HCT116 (cell line): ENCODE measurements at regions not wholly inside any gene's neighbourhood (a gene's known extent, or its start where the extent isn't known, plus 50 kb on each side); places are given as distances from the start of the nearest gene placed in this dataset.

Experiments
- ATAC-seq: fragments of 200-7000 bp; cut with Tn5 transposase; 2 replicates; pipeline ENCODE4 v1.9.1; 2020; ENCODE audit warnings: mild to moderate bottlenecking, moderate library complexity
- BruUV-seq: library from RNA; stranded (reverse); fragments of 400-500 nt; replicated peaks from 2 replicates; lab custom pipeline; 2021; lab: Mats Ljungman, UMichigan
- CTCF ChIA-PET: fragments of 300-600 bp; sonication (Branson Sonifier 250); formaldehyde crosslinking; loops from one replicate; lab custom pipeline; 2021; ENCODE audit warnings: antibody characterized with exemption; lab: Charles Lee
- POLR2A ChIA-PET: fragments of 300-600, 350-600 bp; sonication (Branson Sonifier 250); formaldehyde crosslinking; loops from one replicate; lab custom pipeline; 2021; ENCODE audit warnings: antibody characterized with exemption; lab: Charles Lee
- RAD21 ChIA-PET, 2 experiments: fragments of 300-600 bp; sonication (Branson Sonifier 250); formaldehyde crosslinking; loops; one replicate each; lab custom pipeline; 2023; ENCODE audit warnings: low total read pairs in 2 of 2; ENCODE audit not compliant: uncharacterized antibody in 2 of 2, unreplicated experiment in 2 of 2, low non-redundant PET in 1 of 2; lab: Charles Lee
- DNase-seq: peaks from one replicate; pipeline ENCODE4 v3.0.0-alpha.2; 2010; ENCODE audit warnings: low read depth, low spot score
- H2AFZ ChIP-seq: fragments of 200-600 bp; shearing (Covaris generic), sonication (generic); 2 replicates; pipeline ENCODE4 v1.6.1; 2017; ENCODE audit warnings: low read depth, mixed run types, mixed read lengths, antibody characterized with exemption, low read length; ENCODE audit not compliant: poor library complexity, severe bottlenecking
- H3K27ac ChIP-seq: 2 replicates; pipeline ENCODE4 v1.5.1; 2012; ENCODE audit warnings: low read depth, low read length
- H3K27me3 ChIP-seq: fragments of 200-600 bp; sonication (generic); 2 replicates; pipeline ENCODE4 v1.6.1; 2016; ENCODE audit warnings: mixed run types, low read length, mixed read lengths; ENCODE audit not compliant: insufficient read depth
- H3K36me3 ChIP-seq, 2 experiments: fragments of 200-500 bp in 1 of 2; fragments of 200-600 bp in 1 of 2; sonication (Bioruptor generic) in 1 of 2; sonication (generic) in 1 of 2; 2 replicates each; pipeline versions ENCODE4 v1.5.1 to v1.6.1; 2014 to 2016; ENCODE audit warnings: low read length in 2 of 2, inconsistent platforms in 1 of 2, mixed read lengths in 1 of 2, mixed run types in 1 of 2; ENCODE audit not compliant: insufficient read depth in 2 of 2, control insufficient read depth in 1 of 2
- H3K4me1 ChIP-seq, 2 experiments: fragments of 200-600 bp in 1 of 2; sonication (generic) in 1 of 2; 2 replicates each; pipeline versions ENCODE4 v1.5.1 to v1.6.1; 2012 to 2017; ENCODE audit warnings: low read length in 2 of 2, inconsistent platforms in 1 of 2, mild to moderate bottlenecking in 1 of 2, mixed read lengths in 1 of 2, mixed run types in 1 of 2, moderate library complexity in 1 of 2; ENCODE audit not compliant: insufficient read depth in 2 of 2, control insufficient read depth in 1 of 2
- H3K4me2 ChIP-seq: fragments of 200-600 bp; sonication (generic); 2 replicates; pipeline ENCODE4 v1.6.1; 2017; ENCODE audit warnings: mixed run types, low read length, mixed read lengths
- H3K4me3 ChIP-seq, 2 experiments: fragments of 200-600 bp in 1 of 2; sonication (generic) in 1 of 2; replicated peaks in 1 of 2; 2 replicates each; pipeline ENCODE4 v1.5.1; 2011 to 2016; ENCODE audit warnings: low read length in 2 of 2, control low read depth in 1 of 2, low read depth in 1 of 2, mild to moderate bottlenecking in 1 of 2, mixed read lengths in 1 of 2, mixed run types in 1 of 2
- H3K79me2 ChIP-seq: fragments of 200-600 bp; sonication (generic); 2 replicates; pipeline ENCODE4 v1.6.1; 2017; ENCODE audit warnings: mild to moderate bottlenecking, mixed run types, low read length, moderate library complexity, mixed read lengths; ENCODE audit not compliant: insufficient read depth
- H3K9ac ChIP-seq: fragments of 200-600 bp; sonication (generic); 2 replicates; pipeline ENCODE4 v1.6.1; 2016; ENCODE audit warnings: low read length, mixed read lengths
- H3K9me2 ChIP-seq: fragments of 200-600 bp; sonication (generic), shearing (Covaris generic); 2 replicates; pipeline ENCODE4 v1.6.1; 2017; ENCODE audit warnings: mixed run types, mild to moderate bottlenecking, moderate library complexity; ENCODE audit not compliant: insufficient read depth
- H3K9me3 ChIP-seq, 2 experiments: fragments of 200-500 bp in 1 of 2; fragments of 200-600 bp in 1 of 2; sonication (Bioruptor generic) in 1 of 2; sonication (generic) in 1 of 2; 2 replicates each; pipeline ENCODE4 v1.6.1; 2014 to 2017; ENCODE audit warnings: low read length in 2 of 2, mixed read lengths in 2 of 2, inconsistent platforms in 1 of 2, low read depth in 1 of 2, mild to moderate bottlenecking in 1 of 2, mixed run types in 1 of 2, moderate library complexity in 1 of 2; ENCODE audit not compliant: control insufficient read depth in 1 of 2, insufficient read depth in 1 of 2
- H4K20me1 ChIP-seq: fragments of 200-600 bp; sonication (generic), shearing (Covaris generic); 2 replicates; pipeline ENCODE4 v1.6.1; 2017; ENCODE audit warnings: mixed run types, mild to moderate bottlenecking, moderate library complexity; ENCODE audit not compliant: insufficient read depth
- CEBPB ChIP-seq: IDR thresholded peaks from 2 replicates; pipeline ENCODE4 v1.6.1; 2012; ENCODE audit warnings: low read depth
- CTCF ChIP-seq, 3 experiments: fragments of 200-600 bp in 1 of 3; sonication (generic) in 1 of 3; IDR thresholded peaks in 2 of 3; conservative IDR thresholded peaks in 1 of 3; 2 replicates each; pipeline ENCODE4 v1.5.1; 2012 to 2017; ENCODE audit warnings: low read depth in 2 of 3, low read length in 2 of 3, antibody characterized with exemption in 1 of 3, borderline replicate concordance in 1 of 3, control low read depth in 1 of 3, mild to moderate bottlenecking in 1 of 3, mixed read lengths in 1 of 3, mixed run types in 1 of 3, moderate library complexity in 1 of 3; ENCODE audit not compliant: insufficient read depth in 1 of 3
- FOSL1 ChIP-seq: IDR thresholded peaks from 2 replicates; pipeline ENCODE4 v1.6.1; 2012; ENCODE audit warnings: low read depth
- JUND ChIP-seq: IDR thresholded peaks from 2 replicates; pipeline ENCODE4 v1.6.1; 2012
- MAX ChIP-seq: IDR thresholded peaks from 2 replicates; pipeline ENCODE4 v1.6.1; 2012
- POLR2A ChIP-seq: IDR thresholded peaks from 2 replicates; pipeline ENCODE4 v1.7.0; 2011; ENCODE audit warnings: borderline replicate concordance; ENCODE audit not compliant: insufficient read depth, insufficient read length; ENCODE audit errors: extremely low read depth
- RAD21 ChIP-seq: IDR thresholded peaks from 2 replicates; pipeline ENCODE4 v1.6.1; 2012; ENCODE audit warnings: low read depth, mild to moderate bottlenecking
- SIN3A ChIP-seq: IDR thresholded peaks from 2 replicates; pipeline ENCODE4 v1.6.1; 2012; ENCODE audit warnings: low read depth
- SP1 ChIP-seq: IDR thresholded peaks from 2 replicates; pipeline ENCODE4 v1.6.1; 2012; ENCODE audit warnings: low read depth
- SRF ChIP-seq: IDR thresholded peaks from 2 replicates; pipeline ENCODE4 v1.6.1; 2012; ENCODE audit warnings: low read depth
- ZBTB33 ChIP-seq: IDR thresholded peaks from 2 replicates; pipeline ENCODE4 v1.6.1; 2011; ENCODE audit warnings: mild to moderate bottlenecking, low read length, moderate library complexity; ENCODE audit not compliant: insufficient replicate concordance; ENCODE audit errors: extremely low read depth
- ZFX ChIP-seq: fragments of 450-650 bp; IDR thresholded peaks from 2 replicates; pipeline ENCODE4 v1.6.1; 2017
- ZNF274 ChIP-seq: fragments of 200-500 bp; sonication (Bioruptor generic); IDR thresholded peaks from 2 replicates; pipeline ENCODE4 v1.6.1; 2014; ENCODE audit warnings: mild to moderate bottlenecking, low read depth, low read length, inconsistent platforms
- intact Hi-C: fragments of 100-400 bp; cut with micrococcal nuclease; formaldehyde crosslinking; loops from 2 replicates; pipeline ENCODE4 v1.10.0; 2022
- TF ChIP-seq, protein P1 (sequence below): IDR thresholded peaks from 2 replicates; pipeline ENCODE4 v1.6.1; 2012

DNA sequence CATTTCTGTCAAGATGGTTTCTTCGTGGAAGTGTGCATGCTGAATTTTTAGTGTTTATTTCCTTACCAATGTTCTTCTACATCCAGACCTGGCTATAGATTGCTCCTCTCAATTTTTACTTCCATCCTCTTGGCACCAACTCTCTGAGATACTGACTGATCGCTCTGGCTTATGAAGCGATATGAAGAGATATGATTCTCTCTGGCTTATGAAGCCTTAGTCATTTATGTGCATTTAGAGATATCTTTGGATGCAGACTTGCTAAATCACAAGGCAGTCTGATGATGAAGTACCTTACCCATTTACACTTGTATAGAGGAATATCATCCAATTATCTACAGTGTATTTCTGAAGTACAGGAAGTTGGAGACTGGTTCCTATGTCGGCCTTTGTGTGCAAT, 295.4 kb upstream of the STXBP5 start:
- no peak overlapping the region for H3K27ac ChIP-seq
- TF ChIP-seq FOSL1 (no peak), ZFX (no peak), RAD21 (no peak), SRF (no peak), SIN3A (no peak), CEBPB (no peak), MAX (no peak), SP1 (no peak), JUND (no peak), ZBTB33 (no peak), CTCF (IDR thresholded peaks at IDR 0.05 in 2 of 3, conservative IDR thresholded peaks at IDR 0.05 in 1 of 3; ENCODE audit: borderline replicate concordance in 1 of 3, insufficient read depth in 1 of 3, low read depth in 2 of 3, low read length in 2 of 3) (no peak), ZNF274 (no peak), POLR2A (no peak)
- TF ChIP-seq, protein P1, sequence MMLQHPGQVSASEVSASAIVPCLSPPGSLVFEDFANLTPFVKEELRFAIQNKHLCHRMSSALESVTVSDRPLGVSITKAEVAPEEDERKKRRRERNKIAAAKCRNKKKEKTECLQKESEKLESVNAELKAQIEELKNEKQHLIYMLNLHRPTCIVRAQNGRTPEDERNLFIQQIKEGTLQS: no peak
- no peaks in the 10 kb centered on the region for H3K9me3 ChIP-seq
- POLR2A ChIA-PET: no interaction called here
- CTCF ChIA-PET: no interaction called here
- no peak overlapping the region for H2AFZ ChIP-seq
- H3K4me3 ChIP-seq: no peak overlapping the region
- H3K9ac ChIP-seq: no peak overlapping the region
- H3K36me3 ChIP-seq: no peaks in the 10 kb centered on the region
- H3K79me2 ChIP-seq: no peaks in the 10 kb centered on the region
- ATAC-seq: no peak
- no peaks in the 10 kb centered on the region for H4K20me1 ChIP-seq
- no peaks in the 10 kb centered on the region for H3K27me3 ChIP-seq
- RAD21 ChIA-PET: no interaction called here
- intact Hi-C loops: loop anchor here (10.0 kb wide), 1 partner anchor 456 kb away; no protein-coding TSS in a partner anchor
- no TSS peak for BruUV-seq
- no peaks in the 10 kb centered on the region for H3K9me2 ChIP-seq
- no peak overlapping the region for H3K4me2 ChIP-seq
- no peak for DNase-seq
- peaks cover 24 to 25% of the 10 kb centered on the region in 2 experiments for H3K4me1 ChIP-seq
